Activated T-cell treated with anti-CD3 and anti-CD28 coated beads, Interleukin-2, amount 50 U/mL, for 4 hours (primary cell): ENCODE measurements at regions not wholly inside any gene's neighbourhood (a gene's known extent, or its start where the extent isn't known, plus 50 kb on each side); places are given as distances from the start of the nearest gene placed in this dataset.

Experiments
- ATAC-seq, 2 donors: fragments of 200-7000 bp; cut with Tn5 transposase; one replicate each; pipeline ENCODE4 v1.10.0; 2021
- DNase-seq: peaks from one replicate; pipeline ENCODE4 v3.0.0-alpha.2; 2020
- H3K27me3 Mint-ChIP-seq: one replicate; pipeline ENCODE4 v1.8.0; 2021; ENCODE audit warnings: low read depth, mixed read lengths
- H3K36me3 Mint-ChIP-seq: one replicate; pipeline ENCODE4 v1.8.0; 2022; ENCODE audit warnings: mixed read lengths; ENCODE audit not compliant: insufficient read depth
- H3K4me1 Mint-ChIP-seq: one replicate; pipeline ENCODE4 v1.8.0; 2021; ENCODE audit warnings: low read depth, mixed read lengths
- H3K4me3 Mint-ChIP-seq: one replicate; pipeline ENCODE4 v1.8.0; 2021; ENCODE audit warnings: mild to moderate bottlenecking, moderate library complexity, mixed read lengths
- H3K9me3 Mint-ChIP-seq: one replicate; pipeline ENCODE4 v1.8.0; 2021; ENCODE audit warnings: mixed read lengths

- H3K4me1 Mint-ChIP-seq = no peaks in the 10 kb centered on the region
- H3K4me3 Mint-ChIP-seq = no peak overlapping the region
- peaks cover 21% of the 10 kb centered on the region for H3K9me3 Mint-ChIP-seq
- DNase-seq (no peak), ATAC-seq (no peak)
- no peaks in the 10 kb centered on the region for H3K27me3 Mint-ChIP-seq
- no peaks in the 10 kb centered on the region for H3K36me3 Mint-ChIP-seq
Measured at GRCh38 chr16:52851211-52851740, 201.4 kb downstream of the CHD9NB start.

- no peak for DNase-seq
- no peaks in the 10 kb centered on the region for H3K27me3 Mint-ChIP-seq
- H3K36me3 Mint-ChIP-seq = no peaks in the 10 kb centered on the region
- no peak overlapping the region for H3K4me3 Mint-ChIP-seq
- H3K9me3 Mint-ChIP-seq = peaks cover 3% of the 10 kb centered on the region
- no peak for ATAC-seq
- H3K4me1 Mint-ChIP-seq = no peaks in the 10 kb centered on the region
Measured at GRCh38 chr16:52843381-52843780, 209.3 kb downstream of the CHD9NB start.

GRCh38 chr16:52837251-52837650, 215.4 kb downstream of the CHD9NB start:
- Mint-ChIP-seq H3K36me3 (no peaks in the 10 kb centered on the region), H3K9me3 (no peaks in the 10 kb centered on the region), H3K27me3 (no peaks in the 10 kb centered on the region), H3K4me3 (no peak overlapping the region), H3K4me1 (no peaks in the 10 kb centered on the region)
- no peak for DNase-seq
- ATAC-seq = no peak

- DNase-seq = no peak
- H3K4me3 Mint-ChIP-seq = no peak overlapping the region
- H3K36me3 Mint-ChIP-seq = no peaks in the 10 kb centered on the region
- no peak for ATAC-seq
- no peaks in the 10 kb centered on the region for H3K27me3 Mint-ChIP-seq
- H3K9me3 Mint-ChIP-seq = no peaks in the 10 kb centered on the region
- H3K4me1 Mint-ChIP-seq = no peaks in the 10 kb centered on the region
Measured at GRCh38 chr16:52834736-52835465, 217.8 kb downstream of the CHD9NB start.

- H3K27me3 Mint-ChIP-seq = no peaks in the 10 kb centered on the region
- H3K4me1 Mint-ChIP-seq = no peaks in the 10 kb centered on the region
- ATAC-seq (no peak), DNase-seq (no peak)
- H3K9me3 Mint-ChIP-seq = no peaks in the 10 kb centered on the region
- H3K36me3 Mint-ChIP-seq = no peaks in the 10 kb centered on the region
- no peak overlapping the region for H3K4me3 Mint-ChIP-seq
Measured at GRCh38 chr16:52832771-52833170, 219.9 kb downstream of the CHD9NB start.

GRCh38 chr16:52827456-52827855, 225.2 kb downstream of the CHD9NB start:
- H3K4me1 Mint-ChIP-seq = no peaks in the 10 kb centered on the region
- no peaks in the 10 kb centered on the region for H3K9me3 Mint-ChIP-seq
- no peaks in the 10 kb centered on the region for H3K36me3 Mint-ChIP-seq
- no peak overlapping the region for H3K4me3 Mint-ChIP-seq
- H3K27me3 Mint-ChIP-seq = no peaks in the 10 kb centered on the region
- ATAC-seq = no peak
- no peak for DNase-seq

- H3K9me3 Mint-ChIP-seq = no peaks in the 10 kb centered on the region
- H3K36me3 Mint-ChIP-seq = no peaks in the 10 kb centered on the region
- no peak overlapping the region for H3K4me3 Mint-ChIP-seq
- H3K4me1 Mint-ChIP-seq = no peaks in the 10 kb centered on the region
- no peaks in the 10 kb centered on the region for H3K27me3 Mint-ChIP-seq
- DNase-seq = no peak
- no peak for ATAC-seq
Measured at GRCh38 chr16:52825892-52826291, 226.8 kb downstream of the CHD9NB start.

GRCh38 chr16:52819808-52820207, 232.9 kb downstream of the CHD9NB start:
- Mint-ChIP-seq H3K36me3 (no peaks in the 10 kb centered on the region), H3K4me1 (no peaks in the 10 kb centered on the region), H3K27me3 (no peaks in the 10 kb centered on the region), H3K9me3 (no peaks in the 10 kb centered on the region), H3K4me3 (no peak overlapping the region)
- no peak for DNase-seq
- ATAC-seq = no peak

GRCh38 chr16:52819405-52819804, 233.3 kb downstream of the CHD9NB start:
- no peaks in the 10 kb centered on the region for H3K27me3 Mint-ChIP-seq
- H3K4me1 Mint-ChIP-seq = no peaks in the 10 kb centered on the region
- ATAC-seq (no peak), DNase-seq (no peak)
- no peak overlapping the region for H3K4me3 Mint-ChIP-seq
- H3K9me3 Mint-ChIP-seq = no peaks in the 10 kb centered on the region
- no peaks in the 10 kb centered on the region for H3K36me3 Mint-ChIP-seq

- Mint-ChIP-seq H3K27me3 (no peaks in the 10 kb centered on the region), H3K4me3 (no peak overlapping the region), H3K4me1 (no peaks in the 10 kb centered on the region), H3K36me3 (no peaks in the 10 kb centered on the region), H3K9me3 (peaks cover 3% of the 10 kb centered on the region)
- DNase-seq (no peak), ATAC-seq (no peak)
Measured at GRCh38 chr16:52817696-52818095, 235.0 kb downstream of the CHD9NB start.

- Mint-ChIP-seq H3K27me3 (no peaks in the 10 kb centered on the region), H3K36me3 (no peaks in the 10 kb centered on the region), H3K4me3 (no peak overlapping the region), H3K4me1 (no peaks in the 10 kb centered on the region), H3K9me3 (peaks cover 3% of the 10 kb centered on the region)
- ATAC-seq = no peak
- DNase-seq = no peak
Measured at GRCh38 chr16:52816993-52817392, 235.7 kb downstream of the CHD9NB start.

- Mint-ChIP-seq H3K4me1 (no peaks in the 10 kb centered on the region), H3K4me3 (no peak overlapping the region), H3K27me3 (no peaks in the 10 kb centered on the region), H3K9me3 (peaks cover 7% of the 10 kb centered on the region), H3K36me3 (no peaks in the 10 kb centered on the region)
- DNase-seq (no peak), ATAC-seq (no peak)
Measured at GRCh38 chr16:52812678-52813556, 239.8 kb downstream of the CHD9NB start.

- no peaks in the 10 kb centered on the region for H3K36me3 Mint-ChIP-seq
- peaks cover 2% of the 10 kb centered on the region for H3K27me3 Mint-ChIP-seq
- no peak overlapping the region for H3K4me3 Mint-ChIP-seq
- ATAC-seq (no peak), DNase-seq (no peak)
- H3K9me3 Mint-ChIP-seq = peaks cover 9% of the 10 kb centered on the region
- no peaks in the 10 kb centered on the region for H3K4me1 Mint-ChIP-seq
Measured at GRCh38 chr16:52805559-52806168, 247.0 kb downstream of the CHD9NB start.

GRCh38 chr16:52800432-52800831, 252.3 kb downstream of the CHD9NB start:
- H3K9me3 Mint-ChIP-seq = peaks cover 5% of the 10 kb centered on the region
- H3K4me3 Mint-ChIP-seq = no peak overlapping the region
- ATAC-seq (no peak), DNase-seq (no peak)
- peaks cover 2% of the 10 kb centered on the region for H3K27me3 Mint-ChIP-seq
- no peaks in the 10 kb centered on the region for H3K4me1 Mint-ChIP-seq
- no peaks in the 10 kb centered on the region for H3K36me3 Mint-ChIP-seq
